HEK293 (cell line): ENCODE measurements at regions not wholly inside any gene's neighbourhood (a gene's known extent, or its start where the extent isn't known, plus 50 kb on each side); places are given as distances from the start of the nearest gene placed in this dataset.
A peak's percentile ranks its signal among the peaks of the same experiment; 100 is the strongest.

Source experiments
- CTCF ChIA-PET: fragments of 350-600 bp; formaldehyde crosslinking; extraction: SDS; loops from one replicate; lab custom pipeline; 2021; ENCODE audit warnings: antibody characterized with exemption; lab: Yijun Ruan, JAX
- POLR2A ChIA-PET: fragments of 300-600 bp; formaldehyde crosslinking; extraction: SDS; loops from one replicate; lab custom pipeline; 2020; ENCODE audit warnings: antibody characterized with exemption, inconsistent platforms; lab: Yijun Ruan, JAX
- H3K27ac ChIP-seq: fragments of 200-500 bp; sonication (Bioruptor generic); 2 replicates; pipeline ENCODE4 v1.5.1; 2014; ENCODE audit warnings: low read depth, low read length, control low read depth, inconsistent platforms; ENCODE audit errors: extremely low read depth
- H3K36me3 ChIP-seq, 2 experiments: fragments of 200-500 bp in 1 of 2; sonication (Bioruptor generic) in 1 of 2; 1 replicate in 1 of 2; 2 replicates in 1 of 2; pipeline ENCODE4 v1.5.1; 2014 to 2017; ENCODE audit warnings: inconsistent platforms in 2 of 2, low read length in 2 of 2; ENCODE audit not compliant: control insufficient read depth in 2 of 2, insufficient read depth in 1 of 2
- H3K4me1 ChIP-seq: fragments of 200-500 bp; sonication (Bioruptor generic); 2 replicates; pipeline ENCODE4 v1.5.1; 2014; ENCODE audit warnings: mild to moderate bottlenecking, low read length, inconsistent platforms; ENCODE audit not compliant: control insufficient read depth, insufficient read depth
- H3K4me3 ChIP-seq: 2 replicates; pipeline ENCODE4 v1.5.1; 2011; ENCODE audit warnings: low read depth, mild to moderate bottlenecking, control low read depth, low read length, moderate library complexity
- H3K9me3 ChIP-seq: fragments of 200-500 bp; sonication (Bioruptor generic); 2 replicates; pipeline ENCODE4 v1.5.1; 2014; ENCODE audit warnings: low read depth, low read length, inconsistent platforms; ENCODE audit not compliant: control insufficient read depth, insufficient read depth
- AEBP2 ChIP-seq: fragments of 450-650 bp; formaldehyde crosslinking; IDR thresholded peaks from 2 replicates; pipeline ENCODE4 v1.5.1; 2016; ENCODE audit warnings: missing biosample characterization, missing genetic modification characterization, borderline replicate concordance
- OVOL3 ChIP-seq: fragments of 450-650 bp; formaldehyde crosslinking; IDR thresholded peaks from 2 replicates; pipeline ENCODE4 v1.5.1; 2016; ENCODE audit warnings: missing biosample characterization, missing genetic modification characterization
- PRDM4 ChIP-seq: fragments of 450-650 bp; formaldehyde crosslinking; IDR thresholded peaks from 2 replicates; pipeline ENCODE4 v1.5.1; 2017; ENCODE audit warnings: missing biosample characterization, missing genetic modification characterization
- SP3 ChIP-seq: fragments of 450-650 bp; formaldehyde crosslinking; IDR thresholded peaks from 2 replicates; pipeline ENCODE4 v1.5.1; 2016; ENCODE audit warnings: missing biosample characterization, missing genetic modification characterization
- YY1 ChIP-seq: fragments of 450-650 bp; formaldehyde crosslinking; IDR thresholded peaks from 2 replicates; pipeline ENCODE4 v1.5.1; 2018; ENCODE audit warnings: missing biosample characterization, missing genetic modification characterization
- ZEB2 ChIP-seq: fragments of 450-650 bp; formaldehyde crosslinking; IDR thresholded peaks from 2 replicates; pipeline ENCODE4 v1.5.1; 2016; ENCODE audit warnings: missing biosample characterization, missing genetic modification characterization
- ZIC2 ChIP-seq: fragments of 450-650 bp; formaldehyde crosslinking; IDR thresholded peaks from 2 replicates; pipeline ENCODE4 v1.5.1; 2016; ENCODE audit warnings: missing biosample characterization, missing genetic modification characterization
- ZNF121 ChIP-seq: fragments of 450-650 bp; formaldehyde crosslinking; IDR thresholded peaks from 2 replicates; pipeline ENCODE4 v1.5.1; 2016; ENCODE audit warnings: missing biosample characterization, missing genetic modification characterization
- ZNF223 ChIP-seq: fragments of 450-650 bp; formaldehyde crosslinking; IDR thresholded peaks from 2 replicates; pipeline ENCODE4 v1.5.1; 2016; ENCODE audit warnings: missing biosample characterization, missing genetic modification characterization
- ZNF280D ChIP-seq: fragments of 450-650 bp; formaldehyde crosslinking; IDR thresholded peaks from 2 replicates; pipeline ENCODE4 v1.5.1; 2016; ENCODE audit warnings: missing biosample characterization, missing genetic modification characterization
- ZNF311 ChIP-seq: fragments of 450-650 bp; formaldehyde crosslinking; IDR thresholded peaks from 2 replicates; pipeline ENCODE4 v1.5.1; 2017; ENCODE audit warnings: missing biosample characterization, missing genetic modification characterization, borderline replicate concordance
- ZNF362 ChIP-seq: fragments of 450-650 bp; formaldehyde crosslinking; IDR thresholded peaks from 2 replicates; pipeline ENCODE4 v1.5.1; 2016; ENCODE audit warnings: missing biosample characterization, missing genetic modification characterization
- ZNF548 ChIP-seq: fragments of 450-650 bp; formaldehyde crosslinking; IDR thresholded peaks from 2 replicates; pipeline ENCODE4 v1.5.1; 2016; ENCODE audit warnings: missing biosample characterization, missing genetic modification characterization
- ZNF776 ChIP-seq: fragments of 450-650 bp; formaldehyde crosslinking; IDR thresholded peaks from 2 replicates; pipeline ENCODE4 v1.5.0; 2017; ENCODE audit warnings: missing biosample characterization, missing genetic modification characterization, borderline replicate concordance
- ZNF785 ChIP-seq: fragments of 450-650 bp; formaldehyde crosslinking; IDR thresholded peaks from 2 replicates; pipeline ENCODE4 v1.5.1; 2016; ENCODE audit warnings: missing biosample characterization, missing genetic modification characterization
- ZNF791 ChIP-seq: fragments of 450-650 bp; formaldehyde crosslinking; IDR thresholded peaks from 2 replicates; pipeline ENCODE4 v1.5.1; 2016; ENCODE audit warnings: missing biosample characterization, missing genetic modification characterization
- ZNF830 ChIP-seq: fragments of 450-650 bp; IDR thresholded peaks from 2 replicates; pipeline ENCODE4 v1.5.0; 2018; ENCODE audit warnings: missing biosample characterization, missing genetic modification characterization, low read depth, mild to moderate bottlenecking, moderate library complexity
- ZSCAN23 ChIP-seq: fragments of 450-650 bp; formaldehyde crosslinking; IDR thresholded peaks from 2 replicates; pipeline ENCODE4 v1.5.1; 2016; ENCODE audit warnings: missing biosample characterization, missing genetic modification characterization

GRCh38 chr3:31230425-31231223 is 302.1 kb upstream of the STT3B start:
- Histone ChIP-seq H3K36me3 (no peaks in the 10 kb centered on the region), H3K27ac (no peak overlapping the region), H3K9me3 (no peaks in the 10 kb centered on the region), H3K4me1 (no peaks in the 10 kb centered on the region), H3K4me3 (no peak overlapping the region)
- ChIA-PET CTCF (no interaction called here), POLR2A (no interaction called here)
- TF ChIP-seq ZNF785 (no peak), PRDM4 (tag by site-specific recombination) (no peak), ZNF776 (tag by site-specific recombination) (no peak), ZIC2 (peak; percentile 72)

- Histone ChIP-seq H3K36me3 (no peaks in the 10 kb centered on the region), H3K4me3 (no peak overlapping the region), H3K9me3 (no peaks in the 10 kb centered on the region), H3K27ac (no peak overlapping the region), H3K4me1 (no peaks in the 10 kb centered on the region)
- ChIA-PET CTCF (no interaction called here), POLR2A (no interaction called here)
- TF ChIP-seq ZNF121 = no peak
- no peak for TF ChIP-seq ZNF548
- TF ChIP-seq ZNF830 = no peak
- no peak for TF ChIP-seq ZSCAN23 (tag by site-specific recombination)
- no peak for TF ChIP-seq ZNF791 (tag by site-specific recombination)
- no peak for TF ChIP-seq YY1 (tag by site-specific recombination)
- no peak for TF ChIP-seq ZEB2 (tag by site-specific recombination)
- no peak for TF ChIP-seq ZNF311 (tag by site-specific recombination)
- TF ChIP-seq ZNF280D (tag by site-specific recombination) = no peak
- TF ChIP-seq ZNF223 = no peak
- no peak for TF ChIP-seq OVOL3 (tag by site-specific recombination)
- no peak for TF ChIP-seq AEBP2 (tag by site-specific recombination)
- no peak for TF ChIP-seq ZNF362 (tag by site-specific recombination)
- no peak for TF ChIP-seq SP3 (tag by site-specific recombination)
- TF ChIP-seq, all 188 proteins: peak for 0
Observed at GRCh38 chr3:31232055-31233025, 300.4 kb upstream of the STT3B start.
